Naive thymus-derived CD8-positive, alpha-beta T cell (primary cell): ENCODE measurements at regions not wholly inside any gene's neighbourhood (a gene's known extent, or its start where the extent isn't known, plus 50 kb on each side); places are given as distances from the start of the nearest gene placed in this dataset.

Source experiments
- ATAC-seq, 2 donors: fragments of 150-1000 bp; cut with Tn5 transposase in 1 of 2; sonication (Bioruptor Pico), chemical (Tn5 transposase) in 1 of 2; 1 replicate in 1 of 2; 2 replicates in 1 of 2; pipeline ENCODE4 v1.10.0; 2021; ENCODE audit warnings: mild to moderate bottlenecking in 2 of 2, moderate library complexity in 2 of 2
- POLR2A ChIA-PET: fragments of 350-600 bp; sonication (Branson Sonifier 250); formaldehyde crosslinking; loops from one replicate; lab custom pipeline; 2021; ENCODE audit warnings: antibody characterized with exemption; lab: Charles Lee
- DNase-seq, 10 donors: peaks; one replicate each; pipeline versions ENCODE4 v3.0.0 to v3.0.0-alpha.2; 2020 to 2022
- H3K27ac Mint-ChIP-seq, 10 donors: one replicate each; pipeline ENCODE4 v1.8.0; 2020 to 2022; ENCODE audit warnings: mild to moderate bottlenecking in 10 of 10, mixed read lengths in 10 of 10, moderate library complexity in 4 of 10, inconsistent platforms in 1 of 10
- H3K27me3 Mint-ChIP-seq, 5 donors: one replicate each; pipeline ENCODE4 v1.8.0; 2021 to 2022; ENCODE audit warnings: mixed read lengths in 5 of 5
- H3K36me3 Mint-ChIP-seq, 3 donors: one replicate each; pipeline ENCODE4 v1.8.0; 2020 to 2022; ENCODE audit warnings: mixed read lengths in 3 of 3, mild to moderate bottlenecking in 2 of 3, inconsistent platforms in 1 of 3
- H3K4me1 Mint-ChIP-seq, 4 donors: one replicate each; pipeline ENCODE4 v1.8.0; 2021 to 2022; ENCODE audit warnings: mixed read lengths in 4 of 4
- H3K4me3 Mint-ChIP-seq, 10 donors: one replicate each; pipeline ENCODE4 v1.8.0; 2020 to 2022; ENCODE audit warnings: mild to moderate bottlenecking in 10 of 10, mixed read lengths in 10 of 10, moderate library complexity in 6 of 10, inconsistent platforms in 1 of 10
- H3K9me3 Mint-ChIP-seq, 9 donors: one replicate each; pipeline ENCODE4 v1.8.0; 2020 to 2022; ENCODE audit warnings: mixed read lengths in 9 of 9, mild to moderate bottlenecking in 3 of 9, inconsistent platforms in 1 of 9, moderate library complexity in 1 of 9

DNA sequence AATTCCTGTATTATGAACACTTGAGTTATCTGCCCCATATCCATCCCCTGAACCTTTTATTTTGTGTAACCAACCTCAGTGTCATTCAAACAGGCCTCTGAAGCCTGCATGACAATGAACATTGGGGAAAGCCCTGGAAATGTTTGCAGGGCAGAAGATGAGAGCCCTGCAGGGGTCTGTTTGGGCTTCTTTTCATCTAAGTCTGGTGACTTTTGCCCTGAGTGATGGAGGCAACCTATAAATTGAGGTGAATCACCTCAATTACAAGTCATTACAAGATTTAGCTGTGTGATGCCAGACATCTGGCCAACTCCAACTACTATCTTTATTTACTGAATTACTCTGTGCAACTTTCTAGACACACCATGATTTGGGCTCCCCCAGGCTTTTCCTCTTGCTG, 189.2 kb downstream of the MAF start:
- POLR2A ChIA-PET, result no interaction called here
- no peaks in the 10 kb centered on the region for H3K36me3 Mint-ChIP-seq
- peaks cover 1 to 27% (median 6%) of the 10 kb centered on the region in 5 donors for H3K27me3 Mint-ChIP-seq
- no peak overlapping the region for H3K27ac Mint-ChIP-seq
- H3K4me3 Mint-ChIP-seq, result no peak overlapping the region
- no peaks in the 10 kb centered on the region for H3K9me3 Mint-ChIP-seq
- H3K4me1 Mint-ChIP-seq, result peaks cover 9 to 17% (median 11%) of the 10 kb centered on the region in 4 donors
- ATAC-seq (no peak), DNase-seq (no peak)

DNA sequence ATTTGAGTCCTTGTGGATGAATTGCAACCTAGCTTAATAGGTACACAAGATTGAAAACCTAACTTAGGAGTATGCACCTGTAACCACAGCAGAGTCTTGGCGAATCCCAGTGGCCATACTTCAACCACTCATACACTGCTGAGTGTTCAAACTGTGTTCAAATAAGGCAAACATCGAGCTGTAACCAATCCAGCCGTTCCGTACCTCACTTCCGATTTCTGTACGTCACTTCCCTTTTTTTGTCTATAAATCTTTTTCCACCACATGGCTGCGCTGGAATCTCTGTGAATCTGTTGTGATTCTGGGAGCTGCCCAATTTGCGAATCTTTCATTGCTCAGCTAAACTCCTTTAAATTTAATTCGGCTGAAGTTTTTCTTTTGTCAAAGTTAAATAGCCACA, 190.6 kb downstream of the MAF start:
- H3K36me3 Mint-ChIP-seq, result no peaks in the 10 kb centered on the region
- POLR2A ChIA-PET, result no interaction called here
- ATAC-seq (no peak), DNase-seq (no peak)
- H3K9me3 Mint-ChIP-seq, result no peaks in the 10 kb centered on the region
- H3K4me1 Mint-ChIP-seq, result peaks cover 0 to 4% (median 3%) of the 10 kb centered on the region in 4 donors
- no peak overlapping the region for H3K4me3 Mint-ChIP-seq
- peaks cover 1 to 13% (median 5%) of the 10 kb centered on the region in 5 donors for H3K27me3 Mint-ChIP-seq
- no peak overlapping the region for H3K27ac Mint-ChIP-seq

DNA sequence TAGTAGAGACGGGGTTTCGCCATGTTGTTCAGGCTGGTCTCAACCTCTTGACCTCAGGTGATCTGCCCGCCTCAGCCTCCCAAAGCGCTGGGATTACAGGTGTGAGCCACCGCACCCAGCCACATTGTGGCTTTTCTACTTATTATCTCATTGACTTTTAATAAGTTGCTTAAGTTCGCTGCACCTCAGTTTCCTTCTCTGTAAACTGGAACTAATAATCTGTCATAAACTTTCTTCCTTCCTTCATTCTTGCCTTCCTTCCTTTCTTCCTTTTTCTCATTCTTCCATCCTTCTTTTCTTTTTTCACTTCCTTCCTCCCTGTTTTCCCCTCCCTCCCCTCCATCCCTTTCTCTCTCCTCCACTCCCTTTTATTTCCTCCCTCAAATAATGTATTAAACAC, 192.2 kb downstream of the MAF start:
- POLR2A ChIA-PET, result no interaction called here

DNA sequence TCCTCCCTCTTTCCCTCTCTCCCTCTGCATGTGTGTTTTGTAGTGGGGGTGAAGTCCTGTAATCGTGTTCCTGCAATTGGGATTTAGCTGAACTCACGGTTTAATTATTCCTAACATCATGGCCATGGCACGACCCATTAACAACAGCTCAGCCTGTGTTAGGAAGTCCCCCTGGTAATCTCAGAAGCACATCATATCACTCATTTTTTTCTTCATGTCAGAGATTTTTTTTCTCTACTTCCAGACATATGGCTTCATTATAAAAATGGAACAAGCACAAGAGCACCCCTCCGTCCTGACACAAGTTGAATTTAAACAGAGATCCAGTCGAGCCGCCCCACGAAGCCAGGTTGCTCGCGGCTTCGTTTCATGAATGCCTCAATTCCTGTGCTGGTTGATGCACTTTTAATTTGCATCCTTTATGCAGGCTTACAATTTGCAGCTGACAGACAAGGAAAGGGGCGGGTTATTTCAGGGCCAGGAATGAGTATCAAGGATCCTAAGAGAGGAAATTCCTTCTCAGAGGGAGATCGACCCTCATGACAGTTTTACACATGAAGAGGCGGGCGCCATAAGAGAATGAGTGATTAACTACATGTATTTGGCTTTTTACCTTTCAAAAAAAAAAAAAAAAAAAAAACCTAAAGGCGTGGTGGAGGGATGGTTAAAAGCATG, 192.9 kb downstream of the MAF start:
- Mint-ChIP-seq H3K27ac (no peak overlapping the region), H3K36me3 (no peaks in the 10 kb centered on the region), H3K27me3 (peaks cover 1 to 12% (median 5%) of the 10 kb centered on the region in 5 donors), H3K4me1 (peaks cover 0 to 3% (median 0%) of the 10 kb centered on the region in 4 donors), H3K4me3 (no peak overlapping the region), H3K9me3 (no peaks in the 10 kb centered on the region)
- no peak for ATAC-seq
- no peak for DNase-seq
- POLR2A ChIA-PET, result no interaction called here

More for the DNA sequence above, 192.2 kb downstream of the MAF start:
- Mint-ChIP-seq H3K4me3 (no peak overlapping the region), H3K9me3 (no peaks in the 10 kb centered on the region), H3K27ac (no peak overlapping the region), H3K4me1 (peaks cover 0 to 3% (median 1%) of the 10 kb centered on the region in 4 donors), H3K27me3 (peaks cover 1 to 12% (median 5%) of the 10 kb centered on the region in 5 donors), H3K36me3 (no peaks in the 10 kb centered on the region)
- no peak for DNase-seq
- no peak for ATAC-seq

DNA sequence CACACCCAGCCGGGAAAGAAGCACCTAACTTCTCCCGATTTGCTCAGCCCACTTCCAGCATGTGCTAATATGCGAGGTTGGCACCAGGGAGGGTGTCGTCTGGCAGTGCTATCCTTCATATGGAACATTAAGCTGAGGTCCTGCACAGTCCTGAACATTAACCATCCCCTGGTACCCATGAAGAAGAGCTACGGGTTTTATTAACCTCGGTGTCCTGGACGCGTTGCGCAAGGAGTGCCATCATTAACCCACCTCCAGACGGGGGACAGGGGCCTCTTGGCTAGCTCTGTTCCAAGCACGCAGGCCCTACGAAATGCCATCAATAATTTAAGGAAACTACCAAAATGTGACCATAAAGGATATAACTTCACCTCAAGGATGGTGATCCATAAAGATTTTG, 193.5 kb downstream of the MAF start:
- DNase-seq (no peak), ATAC-seq (no peak)
- H3K9me3 Mint-ChIP-seq, result no peaks in the 10 kb centered on the region
- peaks cover 0 to 3% (median 0%) of the 10 kb centered on the region in 4 donors for H3K4me1 Mint-ChIP-seq
- H3K36me3 Mint-ChIP-seq, result no peaks in the 10 kb centered on the region
- H3K4me3 Mint-ChIP-seq, result no peak overlapping the region
- POLR2A ChIA-PET, result no interaction called here
- peaks cover 1 to 12% (median 5%) of the 10 kb centered on the region in 5 donors for H3K27me3 Mint-ChIP-seq
- H3K27ac Mint-ChIP-seq, result no peak overlapping the region

DNA sequence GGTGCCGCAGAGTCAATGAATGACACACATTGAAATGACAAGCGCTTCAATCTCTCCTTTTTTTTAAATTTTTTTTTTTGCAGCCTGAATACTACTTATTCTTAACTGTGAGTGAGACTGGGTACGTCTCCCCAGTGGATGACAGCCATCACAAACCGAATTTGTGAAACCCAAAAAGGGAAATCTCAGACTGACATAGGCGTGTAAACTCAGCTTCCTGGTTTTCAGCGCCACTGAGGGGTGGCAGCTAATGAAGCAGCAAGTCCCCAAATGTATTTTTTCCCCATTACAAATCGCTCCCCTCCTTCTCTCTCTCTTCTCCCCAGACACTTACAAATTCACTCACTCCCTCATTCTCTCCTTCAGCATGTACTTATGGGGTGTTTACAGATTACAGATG, 196.0 kb downstream of the MAF start:
- H3K27me3 Mint-ChIP-seq, result peaks cover 0 to 12% (median 5%) of the 10 kb centered on the region in 5 donors
- H3K27ac Mint-ChIP-seq, result no peak overlapping the region
- POLR2A ChIA-PET, result no interaction called here
- no peaks in the 10 kb centered on the region for H3K4me1 Mint-ChIP-seq
- DNase-seq, result no peak
- ATAC-seq, result no peak
- no peak overlapping the region for H3K4me3 Mint-ChIP-seq
- H3K9me3 Mint-ChIP-seq, result no peaks in the 10 kb centered on the region
- no peaks in the 10 kb centered on the region for H3K36me3 Mint-ChIP-seq

DNA sequence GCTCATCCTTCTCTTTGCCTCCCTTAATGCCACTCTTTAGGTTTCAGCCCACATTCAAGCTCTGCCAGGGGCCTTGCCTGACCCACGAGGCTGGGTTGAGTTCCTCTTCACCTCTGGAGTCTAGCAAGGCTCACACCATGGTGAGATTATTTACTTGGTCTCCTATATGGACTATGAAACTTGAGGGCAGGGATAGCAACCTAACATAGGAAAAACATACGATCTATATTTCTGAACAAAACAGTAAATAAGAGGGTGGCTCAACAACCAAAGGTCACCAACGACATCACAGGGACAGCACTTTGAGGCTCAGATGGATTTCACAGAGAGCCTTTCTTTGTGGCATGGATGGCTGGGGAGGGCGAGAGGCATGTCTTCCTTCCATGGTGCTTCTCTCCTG, 197.0 kb downstream of the MAF start:
- Mint-ChIP-seq H3K27ac (no peak overlapping the region), H3K27me3 (peaks cover 0 to 12% (median 5%) of the 10 kb centered on the region in 5 donors), H3K36me3 (no peaks in the 10 kb centered on the region), H3K4me3 (no peak overlapping the region), H3K4me1 (no peaks in the 10 kb centered on the region), H3K9me3 (no peaks in the 10 kb centered on the region)
- DNase-seq, result no peak
- POLR2A ChIA-PET, result no interaction called here
- no peak for ATAC-seq

DNA sequence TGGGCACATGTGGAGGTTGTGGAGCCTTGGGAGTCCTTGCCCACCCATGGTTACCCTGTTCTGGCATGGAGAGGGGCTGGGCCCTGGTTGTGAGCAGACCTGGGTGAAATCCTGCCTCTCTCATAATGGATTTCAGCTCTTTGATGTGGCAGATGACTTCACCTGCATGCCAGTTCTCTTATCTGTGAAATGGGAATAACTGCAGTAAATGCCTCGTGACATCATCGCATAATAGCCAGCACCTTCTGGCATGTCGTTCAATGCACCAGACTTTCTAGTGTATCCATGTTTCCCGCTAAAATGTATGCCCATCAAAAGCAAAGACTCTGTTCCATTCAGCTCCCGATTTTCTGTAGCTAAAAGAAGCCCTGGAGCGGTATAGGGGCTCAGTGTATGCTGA, 197.6 kb downstream of the MAF start:
- peaks cover 0 to 12% (median 5%) of the 10 kb centered on the region in 5 donors for H3K27me3 Mint-ChIP-seq
- no peak for ATAC-seq
- H3K36me3 Mint-ChIP-seq, result no peaks in the 10 kb centered on the region
- H3K27ac Mint-ChIP-seq, result no peak overlapping the region
- POLR2A ChIA-PET, result no interaction called here
- no peaks in the 10 kb centered on the region for H3K9me3 Mint-ChIP-seq
- no peak for DNase-seq
- no peaks in the 10 kb centered on the region for H3K4me1 Mint-ChIP-seq
- H3K4me3 Mint-ChIP-seq, result no peak overlapping the region

DNA sequence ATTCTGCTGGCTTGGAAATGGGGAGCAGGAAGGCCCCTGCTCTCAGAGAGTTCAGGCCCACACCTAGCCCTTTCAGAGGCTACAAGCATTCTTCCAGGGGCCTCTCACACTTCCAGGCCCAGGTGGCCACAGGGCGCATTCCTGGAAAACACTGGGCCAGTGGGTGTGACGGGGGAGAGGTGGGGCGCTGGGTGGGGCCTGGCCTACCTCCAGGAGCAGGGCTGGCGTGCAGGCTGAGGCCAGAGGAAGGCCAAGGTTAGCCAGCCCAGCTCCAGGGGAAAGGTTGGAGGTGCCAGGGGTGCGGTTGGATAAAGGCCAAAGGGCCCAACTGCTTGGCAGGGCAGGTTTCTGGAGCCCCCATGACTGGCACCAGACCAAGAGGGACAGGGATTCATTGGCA, 198.2 kb downstream of the MAF start:
- no peaks in the 10 kb centered on the region for H3K4me1 Mint-ChIP-seq
- H3K9me3 Mint-ChIP-seq, result no peaks in the 10 kb centered on the region
- H3K27me3 Mint-ChIP-seq, result peaks cover 0 to 9% (median 4%) of the 10 kb centered on the region in 5 donors
- POLR2A ChIA-PET, result no interaction called here
- no peak for DNase-seq
- no peak overlapping the region for H3K4me3 Mint-ChIP-seq
- H3K27ac Mint-ChIP-seq, result no peak overlapping the region
- no peak for ATAC-seq
- H3K36me3 Mint-ChIP-seq, result no peaks in the 10 kb centered on the region

DNA sequence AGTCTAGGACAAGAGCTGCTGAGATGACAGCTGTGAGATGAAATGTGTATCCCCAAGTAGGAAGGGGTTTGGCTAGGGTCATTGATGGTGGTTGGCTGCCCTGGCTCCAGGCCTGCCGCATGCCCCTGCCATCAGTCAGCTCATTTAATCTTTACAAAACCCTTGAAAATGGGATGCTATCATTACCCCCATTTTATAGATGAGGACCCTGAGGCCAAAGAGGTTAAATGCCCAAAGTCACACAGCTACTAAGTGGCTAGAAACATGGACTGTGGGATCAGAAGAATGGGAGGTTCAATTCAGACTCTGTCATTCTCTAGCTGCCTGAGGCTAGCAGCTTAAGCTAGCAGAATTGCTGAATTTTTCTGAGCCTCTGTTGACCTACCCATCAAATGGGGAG, 198.8 kb downstream of the MAF start:
- Mint-ChIP-seq H3K4me1 (no peaks in the 10 kb centered on the region), H3K36me3 (no peaks in the 10 kb centered on the region), H3K27ac (no peak overlapping the region), H3K27me3 (peaks cover 0 to 7% (median 0%) of the 10 kb centered on the region in 5 donors), H3K4me3 (no peak overlapping the region), H3K9me3 (no peaks in the 10 kb centered on the region)
- ATAC-seq (no peak), DNase-seq (no peak)
- POLR2A ChIA-PET, result no interaction called here

DNA sequence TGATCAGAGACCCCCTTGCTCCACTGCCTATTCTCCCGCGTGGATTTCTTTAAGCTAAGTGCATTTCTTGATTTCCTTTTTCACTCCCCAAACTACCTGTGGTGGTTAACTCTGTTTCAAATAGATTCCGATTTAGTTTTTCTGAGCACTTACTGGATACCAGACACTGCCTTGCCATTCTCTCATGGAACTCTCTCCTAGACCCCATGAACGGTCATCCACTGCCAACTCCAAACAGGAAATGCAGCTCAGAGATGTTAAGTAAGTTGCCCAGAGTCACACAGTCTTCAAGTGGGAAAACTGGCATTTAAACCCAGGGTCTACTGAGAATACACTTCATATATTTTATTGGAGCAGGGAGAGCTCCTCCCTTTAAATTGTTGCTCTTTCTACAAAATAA, 199.4 kb downstream of the MAF start:
- Mint-ChIP-seq H3K27ac (no peak overlapping the region), H3K4me1 (no peaks in the 10 kb centered on the region), H3K9me3 (no peaks in the 10 kb centered on the region), H3K27me3 (peaks cover 0 to 6% (median 0%) of the 10 kb centered on the region in 5 donors), H3K4me3 (no peak overlapping the region), H3K36me3 (no peaks in the 10 kb centered on the region)
- no peak for DNase-seq
- POLR2A ChIA-PET, result no interaction called here
- no peak for ATAC-seq

DNA sequence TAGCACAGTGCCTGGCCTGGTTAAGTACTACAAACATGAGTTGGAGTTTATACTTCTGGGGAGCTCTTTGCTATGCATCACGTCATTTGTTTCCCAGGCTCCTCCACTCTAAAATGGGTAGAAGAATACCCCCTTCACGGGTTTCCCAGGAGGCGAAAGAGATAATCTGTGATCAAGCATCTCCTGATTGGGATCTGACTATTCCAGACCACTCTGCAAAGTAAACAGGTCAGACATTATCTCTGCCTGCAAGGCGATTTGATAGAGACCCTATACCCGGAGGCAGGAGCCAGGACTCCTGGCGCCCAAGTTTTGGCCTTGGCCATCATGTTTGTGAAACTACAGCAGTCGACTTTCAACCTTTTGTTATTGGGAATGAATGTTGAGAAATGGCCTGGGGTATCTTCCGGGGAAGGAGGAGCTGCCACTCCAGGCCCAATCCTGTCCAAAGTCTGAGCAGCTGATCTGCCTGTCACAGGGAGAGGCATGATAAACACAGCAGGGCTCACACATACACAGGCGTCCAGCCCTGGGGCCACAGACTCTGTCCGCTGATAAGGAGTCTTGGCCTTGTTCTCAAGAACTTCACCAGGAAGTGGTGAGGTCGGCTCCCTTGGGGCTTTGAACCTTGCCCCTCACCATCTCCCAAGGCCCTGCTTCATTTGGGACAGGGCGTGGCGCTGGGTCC, 199.9 kb downstream of the MAF start:
- no peaks in the 10 kb centered on the region for H3K9me3 Mint-ChIP-seq
- no peak overlapping the region for H3K4me3 Mint-ChIP-seq
- POLR2A ChIA-PET, result no interaction called here
- no peak for ATAC-seq
- no peaks in the 10 kb centered on the region for H3K4me1 Mint-ChIP-seq
- no peak overlapping the region for H3K27ac Mint-ChIP-seq
- no peak for DNase-seq
- peaks cover 0 to 3% (median 0%) of the 10 kb centered on the region in 5 donors for H3K27me3 Mint-ChIP-seq
- H3K36me3 Mint-ChIP-seq, result no peaks in the 10 kb centered on the region

DNA sequence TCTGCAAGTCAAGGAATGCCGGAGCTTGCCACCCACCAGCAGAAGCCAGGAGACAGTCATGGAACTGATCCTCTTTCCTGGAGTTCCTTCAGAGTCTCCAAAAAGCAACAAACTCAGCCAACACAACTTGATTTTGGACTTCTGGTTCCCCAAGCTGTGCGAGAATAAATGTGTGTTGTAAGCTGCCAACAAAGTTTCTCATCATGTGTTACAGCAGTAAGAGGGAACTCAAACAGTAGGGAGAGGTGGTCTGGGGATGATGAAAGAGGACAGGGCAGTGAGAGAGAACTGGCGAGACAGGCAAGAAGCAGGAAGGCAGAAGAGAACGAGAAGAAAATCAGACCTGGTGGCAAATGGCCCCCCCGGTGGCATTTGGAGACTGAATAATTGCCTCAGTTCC, 204.9 kb downstream of the MAF start:
- Mint-ChIP-seq H3K9me3 (no peaks in the 10 kb centered on the region), H3K4me1 (peaks cover 0 to 4% (median 2%) of the 10 kb centered on the region in 4 donors), H3K36me3 (no peaks in the 10 kb centered on the region), H3K27me3 (peaks cover 0 to 15% (median 1%) of the 10 kb centered on the region in 5 donors), H3K27ac (no peak overlapping the region), H3K4me3 (no peak overlapping the region)
- DNase-seq (no peak), ATAC-seq (no peak)
- POLR2A ChIA-PET, result no interaction called here
